ENCODE measurements at regions not wholly inside any gene's neighbourhood (a gene's known extent, or its start where the extent isn't known, plus 50 kb on each side); places are given as distances from the start of the nearest gene placed in this dataset.

DNA sequence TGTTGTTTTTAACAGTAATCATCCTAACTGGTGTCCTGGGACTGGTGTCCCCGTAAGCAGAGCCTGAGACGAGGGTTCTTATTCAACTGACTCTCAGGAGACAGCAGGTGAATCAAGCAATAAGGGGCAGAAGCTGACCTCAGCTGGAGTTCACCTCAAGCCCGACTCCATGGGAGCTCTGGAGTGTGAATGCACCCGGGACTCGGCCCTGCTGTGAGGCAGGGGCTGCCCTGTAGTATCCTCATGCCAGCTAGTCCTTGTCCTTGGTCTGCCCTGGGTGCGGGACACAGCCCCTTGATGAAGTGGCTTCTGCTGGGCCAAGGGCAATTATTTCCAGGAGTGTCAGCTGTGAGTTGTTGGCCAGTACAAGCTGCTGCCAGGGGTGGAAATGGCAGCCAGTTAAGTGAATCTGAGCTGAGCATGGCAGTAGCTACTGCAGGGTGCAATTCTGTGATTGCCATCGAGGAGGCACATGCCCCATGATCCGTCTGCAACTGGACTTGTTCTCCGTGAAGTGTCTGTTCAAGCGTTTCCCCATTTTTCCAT lies 54.9 kb upstream of the OTOS start:
- TF ChIP-seq, protein P1, sequence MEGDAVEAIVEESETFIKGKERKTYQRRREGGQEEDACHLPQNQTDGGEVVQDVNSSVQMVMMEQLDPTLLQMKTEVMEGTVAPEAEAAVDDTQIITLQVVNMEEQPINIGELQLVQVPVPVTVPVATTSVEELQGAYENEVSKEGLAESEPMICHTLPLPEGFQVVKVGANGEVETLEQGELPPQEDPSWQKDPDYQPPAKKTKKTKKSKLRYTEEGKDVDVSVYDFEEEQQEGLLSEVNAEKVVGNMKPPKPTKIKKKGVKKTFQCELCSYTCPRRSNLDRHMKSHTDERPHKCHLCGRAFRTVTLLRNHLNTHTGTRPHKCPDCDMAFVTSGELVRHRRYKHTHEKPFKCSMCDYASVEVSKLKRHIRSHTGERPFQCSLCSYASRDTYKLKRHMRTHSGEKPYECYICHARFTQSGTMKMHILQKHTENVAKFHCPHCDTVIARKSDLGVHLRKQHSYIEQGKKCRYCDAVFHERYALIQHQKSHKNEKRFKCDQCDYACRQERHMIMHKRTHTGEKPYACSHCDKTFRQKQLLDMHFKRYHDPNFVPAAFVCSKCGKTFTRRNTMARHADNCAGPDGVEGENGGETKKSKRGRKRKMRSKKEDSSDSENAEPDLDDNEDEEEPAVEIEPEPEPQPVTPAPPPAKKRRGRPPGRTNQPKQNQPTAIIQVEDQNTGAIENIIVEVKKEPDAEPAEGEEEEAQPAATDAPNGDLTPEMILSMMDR (IDR thresholded peaks at IDR 0.05) = no peak
- TF ChIP-seq POLR2A (IDR thresholded peaks at IDR 0.05) = no peak
